Lower leg skin (tissue), 3 donors: ENCODE measurements at regions not wholly inside any gene's neighbourhood (a gene's known extent, or its start where the extent isn't known, plus 50 kb on each side); places are given as distances from the start of the nearest gene placed in this dataset.

Source experiments
- CTCF ChIP-seq, 3 donors: fragments of 450-650 bp; IDR thresholded peaks; one replicate each; pipeline ENCODE4 v1.5.1; 2016; ENCODE audit warnings: antibody characterized with exemption in 3 of 3, mild to moderate bottlenecking in 3 of 3, moderate library complexity in 2 of 3
- POLR2A ChIP-seq, 2 donors: fragments of 450-650 bp; IDR thresholded peaks; one replicate each; pipeline ENCODE4 v1.6.1; 2016 to 2017; ENCODE audit warnings: antibody characterized with exemption in 2 of 2, mild to moderate bottlenecking in 1 of 2, moderate library complexity in 1 of 2

DNA sequence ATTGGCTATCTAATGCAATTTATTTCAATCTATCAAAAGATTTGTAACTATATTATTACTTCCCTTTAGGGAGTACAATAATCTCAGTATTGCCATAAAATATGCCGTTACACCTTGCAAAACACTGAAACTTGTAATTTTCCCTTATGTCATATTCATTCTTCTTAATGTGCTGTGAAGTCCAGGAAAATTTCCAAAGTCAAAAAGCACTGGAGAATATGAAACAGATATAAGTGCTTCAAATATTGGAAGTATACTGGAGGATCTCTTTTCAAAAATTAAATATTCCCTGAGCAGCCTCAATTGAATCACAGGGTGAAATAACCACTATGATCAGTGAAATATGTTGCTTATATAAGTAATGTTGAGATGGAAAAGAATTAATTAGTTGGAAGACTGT is 356.0 kb downstream of the PPP1R3A start:
- TF ChIP-seq CTCF (IDR thresholded peaks at IDR 0.05) (no peak), POLR2A (IDR thresholded peaks at IDR 0.05) (no peak)
